Epithelial cell of esophagus (primary cell): ENCODE measurements at regions not wholly inside any gene's neighbourhood (a gene's known extent, or its start where the extent isn't known, plus 50 kb on each side); places are given as distances from the start of the nearest gene placed in this dataset.

Source experiments
- DNase-seq: peaks from one replicate; pipeline ENCODE4 v3.0.0; 2010; ENCODE audit warnings: low read depth
- H3K4me3 ChIP-seq: 2 replicates; pipeline ENCODE4 v1.5.1; 2011; ENCODE audit warnings: mild to moderate bottlenecking, low read length, control low read depth
- CTCF ChIP-seq: IDR thresholded peaks from 2 replicates; pipeline ENCODE4 v1.5.1; 2011; ENCODE audit warnings: low read depth, mild to moderate bottlenecking, low read length, control low read depth, inconsistent platforms; ENCODE audit not compliant: insufficient read depth; ENCODE audit errors: missing control alignments

- no peak overlapping the region for H3K4me3 ChIP-seq
- no peak for TF ChIP-seq CTCF
- DNase-seq, result peak; percentile 62
These were observed 103.0 kb upstream of the CDH13 start for GRCh38 chr16:82523815-82524214.

- H3K4me3 ChIP-seq, result no peak overlapping the region
- no peak for TF ChIP-seq CTCF
- no peak for DNase-seq
These were observed 104.7 kb upstream of the CDH13 start for GRCh38 chr16:82522026-82522425.

GRCh38 chr16:82518811-82519210 is 108.0 kb upstream of the CDH13 start:
- DNase-seq, result no peak
- no peak overlapping the region for H3K4me3 ChIP-seq
- no peak for TF ChIP-seq CTCF

GRCh38 chr16:82514262-82514661 is 112.5 kb upstream of the CDH13 start:
- no peak for TF ChIP-seq CTCF
- no peak overlapping the region for H3K4me3 ChIP-seq
- no peak for DNase-seq

- TF ChIP-seq CTCF, result no peak
These were observed 115.9 kb upstream of the CDH13 start for GRCh38 chr16:82510789-82511305.

GRCh38 chr16:82509691-82510430 is 116.9 kb upstream of the CDH13 start:
- DNase-seq, result no peak
- no peak overlapping the region for H3K4me3 ChIP-seq
- no peak for TF ChIP-seq CTCF

More at GRCh38 chr16:82510789-82511305, 115.9 kb upstream of the CDH13 start:
- no peak for DNase-seq
- no peak overlapping the region for H3K4me3 ChIP-seq
